UCSD-AML1 (cell line): ENCODE measurements at regions not wholly inside any gene's neighbourhood (a gene's known extent, or its start where the extent isn't known, plus 50 kb on each side); places are given as distances from the start of the nearest gene placed in this dataset.

Experiments
- DNase-seq: peaks from one replicate; lab custom pipeline; 2025; ENCODE audit not compliant: unreplicated experiment; lab: John Stamatoyannopoulos, UW

GRCh38 chr5:4896328-4896727 lies 243.8 kb upstream of the ADAMTS16 start:
- DNase-seq = no peak

- no peak for DNase-seq
Measured at GRCh38 chr5:4901305-4901811, 238.8 kb upstream of the ADAMTS16 start.

- DNase-seq = no peak
Measured at GRCh38 chr5:4901924-4902323, 238.2 kb upstream of the ADAMTS16 start.

- no peak for DNase-seq
Measured at GRCh38 chr5:4905674-4906520, 234.2 kb upstream of the ADAMTS16 start.

- no peak for DNase-seq
Measured at GRCh38 chr5:4906786-4907185, 233.3 kb upstream of the ADAMTS16 start.

GRCh38 chr5:4907571-4907970 lies 232.6 kb upstream of the ADAMTS16 start:
- DNase-seq = no peak

GRCh38 chr5:4909086-4909485 lies 231.0 kb upstream of the ADAMTS16 start:
- DNase-seq = no peak

- DNase-seq = no peak
Measured at GRCh38 chr5:4911646-4912403, 228.3 kb upstream of the ADAMTS16 start.

GRCh38 chr5:4921929-4922328 lies 218.2 kb upstream of the ADAMTS16 start:
- no peak for DNase-seq

GRCh38 chr5:4924577-4924976 lies 215.6 kb upstream of the ADAMTS16 start:
- DNase-seq = no peak

GRCh38 chr5:4927097-4927496 lies 213.0 kb upstream of the ADAMTS16 start:
- no peak for DNase-seq

- DNase-seq = no peak
Measured at GRCh38 chr5:4928409-4928808, 211.7 kb upstream of the ADAMTS16 start.

- no peak for DNase-seq
Measured at GRCh38 chr5:4929092-4929655, 211.0 kb upstream of the ADAMTS16 start.

- DNase-seq = no peak
Measured at GRCh38 chr5:4939042-4939781, 200.9 kb upstream of the ADAMTS16 start.

GRCh38 chr5:4941161-4941560 lies 199.0 kb upstream of the ADAMTS16 start:
- DNase-seq = no peak

- DNase-seq = peak; percentile 13
Measured at GRCh38 chr5:4941957-4942830, 197.9 kb upstream of the ADAMTS16 start.

- DNase-seq = no peak
Measured at GRCh38 chr5:4942831-4943178, 197.3 kb upstream of the ADAMTS16 start.

GRCh38 chr5:4945296-4945695 lies 194.8 kb upstream of the ADAMTS16 start:
- DNase-seq = no peak

- DNase-seq = no peak
Measured at GRCh38 chr5:4947106-4947505, 193.0 kb upstream of the ADAMTS16 start.

GRCh38 chr5:4947893-4948536 lies 192.1 kb upstream of the ADAMTS16 start:
- DNase-seq = no peak
